GM12878 (cell line): ENCODE measurements at regions not wholly inside any gene's neighbourhood (a gene's known extent, or its start where the extent isn't known, plus 50 kb on each side); places are given as distances from the start of the nearest gene placed in this dataset.

Experiments
- ATAC-seq: fragments of 200-7000 bp; cut with Tn5 transposase; 3 replicates; pipeline ENCODE4 v1.9.1; 2020; ENCODE audit warnings: mild to moderate bottlenecking, moderate library complexity
- BruUV-seq: library from RNA; stranded (reverse); fragments of 400-500 nt; replicated peaks from 2 replicates; lab custom pipeline; 2021; lab: Mats Ljungman, UMichigan
- CTCF ChIA-PET: fragments of 300-600 bp; sonication (Branson Sonifier 250); formaldehyde crosslinking; extraction: SDS; loops from one replicate; lab custom pipeline; 2021; ENCODE audit warnings: inconsistent platforms; lab: Yijun Ruan, JAX
- POLR2A ChIA-PET: fragments of 350-600 bp; formaldehyde crosslinking; extraction: SDS; loops from one replicate; lab custom pipeline; 2021; ENCODE audit warnings: inconsistent platforms; lab: Charles Lee
- RAD21 ChIA-PET: fragments of 300-600 bp; sonication (Branson Sonifier 250); formaldehyde crosslinking; loops from one replicate; lab custom pipeline; 2023; ENCODE audit warnings: antibody characterized with exemption; ENCODE audit not compliant: unreplicated experiment; lab: Charles Lee
- SMC1A ChIA-PET: fragments of 300-600 bp; sonication (Branson Sonifier 250); formaldehyde crosslinking; loops from one replicate; lab custom pipeline; 2023; ENCODE audit not compliant: unreplicated experiment, uncharacterized antibody; lab: Charles Lee
- DNase-seq: peaks from one replicate; pipeline ENCODE4 v3.0.0-alpha.2; 2011; ENCODE audit warnings: low read depth, low spot score
- FAIRE-seq: peaks from 3 replicates; lab custom pipeline; 2011; peaks lifted over from hg19 to GRCh38; lab: Jason Lieb, UNC
- H2AFZ ChIP-seq: 2 replicates; pipeline ENCODE4 v1.6.0; 2011; ENCODE audit warnings: low read depth, low read length, control low read depth; ENCODE audit not compliant: control insufficient read depth
- H3K27ac ChIP-seq: 2 replicates; pipeline ENCODE4 v1.5.1; 2011; ENCODE audit warnings: control low read depth; ENCODE audit not compliant: control insufficient read depth, insufficient read depth
- H3K27me3 ChIP-seq, 2 experiments: replicated peaks in 1 of 2; 2 replicates each; pipeline versions ENCODE4 v1.6.0 to v1.6.1; 2011; ENCODE audit warnings: low read length in 1 of 2; ENCODE audit not compliant: control insufficient read depth in 2 of 2, insufficient read depth in 2 of 2
- H3K36me3 ChIP-seq, 2 experiments: 2 replicates each; pipeline ENCODE4 v1.5.1; 2011; ENCODE audit warnings: low read length in 1 of 2; ENCODE audit not compliant: control insufficient read depth in 2 of 2, insufficient read depth in 2 of 2
- H3K4me1 ChIP-seq: 2 replicates; pipeline ENCODE4 v1.6.1; 2011; ENCODE audit warnings: mild to moderate bottlenecking, low read length, moderate library complexity, mixed read lengths; ENCODE audit not compliant: control insufficient read depth, insufficient read depth
- H3K4me2 ChIP-seq: 2 replicates; pipeline ENCODE4 v1.6.0; 2011; ENCODE audit warnings: control low read depth; ENCODE audit not compliant: control insufficient read depth, insufficient read depth
- H3K4me3 ChIP-seq: fragments of 200-600 bp; sonication (generic); 2 replicates; pipeline ENCODE4 v1.5.1; 2016
- H3K79me2 ChIP-seq: 2 replicates; pipeline ENCODE4 v1.6.0; 2011; ENCODE audit warnings: low read length; ENCODE audit not compliant: control insufficient read depth, insufficient read depth
- H3K9ac ChIP-seq: 2 replicates; pipeline ENCODE4 v1.8.0; 2011; ENCODE audit warnings: low read length, control low read depth, mixed read lengths; ENCODE audit not compliant: control insufficient read depth, insufficient read depth
- H3K9me3 ChIP-seq: replicated peaks from 3 replicates; pipeline ENCODE4 v1.5.1; 2011; ENCODE audit warnings: mild to moderate bottlenecking, low read length; ENCODE audit not compliant: control insufficient read depth, insufficient read depth
- H4K20me1 ChIP-seq: 2 replicates; pipeline ENCODE4 v1.6.0; 2011; ENCODE audit not compliant: control insufficient read depth, insufficient read depth
- CTCF ChIP-seq, 3 experiments: IDR thresholded peaks in 2 of 3; conservative IDR thresholded peaks in 1 of 3; 2 replicates each; pipeline ENCODE4 v1.5.1; 2011; ENCODE audit warnings: low read depth in 3 of 3, low read length in 3 of 3, mild to moderate bottlenecking in 3 of 3, control low read depth in 2 of 3, moderate library complexity in 2 of 3, inconsistent platforms in 1 of 3, mixed read lengths in 1 of 3; ENCODE audit not compliant: control insufficient read depth in 2 of 3, insufficient read depth in 1 of 3; ENCODE audit errors: extremely low read depth in 1 of 3
- GATAD2B ChIP-seq: fragments of 450-650 bp; conservative IDR thresholded peaks from 2 replicates; pipeline ENCODE4 v1.6.1; 2017; ENCODE audit warnings: low read depth, mild to moderate bottlenecking, moderate library complexity
- HCFC1 ChIP-seq: fragments of 150-350 bp; IDR thresholded peaks from 2 replicates; pipeline ENCODE4 v1.6.1; 2014; ENCODE audit warnings: low read length
- HDAC2 ChIP-seq: fragments of 200-600 bp; sonication (generic); IDR thresholded peaks from 2 replicates; pipeline ENCODE4 v1.6.1; 2017
- MTA3 ChIP-seq: IDR thresholded peaks from 2 replicates; pipeline ENCODE4 v1.6.1; 2012; ENCODE audit warnings: low read length, inconsistent platforms, borderline replicate concordance
- NFXL1 ChIP-seq: fragments of 450-650 bp; IDR thresholded peaks from 2 replicates; pipeline ENCODE4 v1.6.1; 2017; ENCODE audit warnings: antibody characterized with exemption, mild to moderate bottlenecking, borderline replicate concordance
- RAD51 ChIP-seq: fragments of 450-650 bp; IDR thresholded peaks from 2 replicates; pipeline ENCODE4 v1.6.1; 2016; ENCODE audit warnings: moderate library complexity, mild to moderate bottlenecking, inconsistent platforms
- RFX5 ChIP-seq: IDR thresholded peaks from 2 replicates; pipeline ENCODE4 v1.6.1; 2011; ENCODE audit warnings: low read depth, low read length, improper control_type of control experiment
- SKIL ChIP-seq: fragments of 450-650 bp; IDR thresholded peaks from 2 replicates; pipeline ENCODE4 v1.6.1; 2017; ENCODE audit warnings: mild to moderate bottlenecking, low read depth, inconsistent platforms; ENCODE audit not compliant: poor library complexity, severe bottlenecking
- SREBF2 ChIP-seq: IDR thresholded peaks from 2 replicates; pipeline ENCODE4 v1.6.1; 2012; ENCODE audit warnings: mild to moderate bottlenecking, low read length
- ZNF24 ChIP-seq: fragments of 450-650 bp; IDR thresholded peaks from 2 replicates; pipeline ENCODE4 v1.6.1; 2017; ENCODE audit warnings: antibody characterized with exemption, mild to moderate bottlenecking
- WGBS: methylation state at CpG from one replicate; pipeline ENCODE4 v1.1.6; 2016; ENCODE audit warnings: low lambda C conversion rate; ENCODE audit not compliant: insufficient replicate concordance, insufficient coverage; ENCODE audit errors: missing lambda C conversion rate; 5-methylcytosine and 5-hydroxymethylcytosine counted together
- in situ Hi-C: fragments of 300-500 bp; cut with MboI; formaldehyde crosslinking; loops from 9 replicates; pipeline ENCODE4 v1.14.3; 2018; ENCODE audit warnings: mixed read lengths
- intact Hi-C: fragments of 100-400 bp; cut with micrococcal nuclease; formaldehyde crosslinking; loops from one replicate; pipeline ENCODE4 v1.14.2; 2022; ENCODE audit not compliant: unreplicated experiment

- TF ChIP-seq SKIL: no peak
- no peak for TF ChIP-seq RAD51
- no peak for TF ChIP-seq HDAC2
- no peak for TF ChIP-seq MTA3
- no peak for TF ChIP-seq ZNF24
- no peak for TF ChIP-seq CTCF (IDR thresholded peaks at IDR 0.05 in 2 of 3, conservative IDR thresholded peaks at IDR 0.05 in 1 of 3; ENCODE audit: control insufficient read depth in 2 of 3, extremely low read depth in 1 of 3, insufficient read depth in 1 of 3, low read depth in 3 of 3, low read length in 3 of 3)
- no peak for TF ChIP-seq HCFC1
Observed at GRCh38 chr7:131149429-131149773, 178.3 kb upstream of the MKLN1 start (continued).

- SMC1A ChIA-PET: interaction anchor here (0.8 to 2.2 kb wide), 4 partner anchors 9 to 41 kb away, joined by 3 to 6 read pairs (median 4); no protein-coding TSS in a partner anchor
- Histone ChIP-seq H3K27ac (no peak overlapping the region), H3K36me3 (no peaks in the 10 kb centered on the region), H3K27me3 (no peaks in the 10 kb centered on the region), H3K9ac (no peak overlapping the region), H2AFZ (no peak overlapping the region), H3K4me2 (no peak overlapping the region), H3K79me2 (no peaks in the 10 kb centered on the region), H3K9me3 (no peaks in the 10 kb centered on the region), H3K4me3 (no peak overlapping the region), H3K4me1 (no peaks in the 10 kb centered on the region), H4K20me1 (no peaks in the 10 kb centered on the region)
- TF ChIP-seq SREBF2 (no peak), NFXL1 (no peak), GATAD2B (no peak), RFX5 (no peak)
- WGBS: 100% methylated on average over 4 of the region's 4 CpGs
- POLR2A ChIA-PET: no interaction called here
- in situ Hi-C loops (no loop called here), intact Hi-C loops (no loop called here)
- CTCF ChIA-PET: interaction anchor here (1.7 kb wide), 1 partner anchor 25 kb away, joined by 6 read pairs; no protein-coding TSS in a partner anchor
- FAIRE-seq (no peak), DNase-seq (no peak), ATAC-seq (no peak)
- RAD21 ChIA-PET: no interaction called here
- BruUV-seq: no TSS peak
Observed at GRCh38 chr7:131149840-131150239, 177.8 kb upstream of the MKLN1 start.
